ENCODE measurements at regions not wholly inside any gene's neighbourhood (a gene's known extent, or its start where the extent isn't known, plus 50 kb on each side); places are given as distances from the start of the nearest gene placed in this dataset.

- TF ChIP-seq CTCF (IDR thresholded peaks at IDR 0.05) (no peak), POLR2A (IDR thresholded peaks at IDR 0.05) (no peak)
Measured at GRCh38 chr9:19665146-19665863, 123.5 kb downstream of the SLC24A2 start.
